Endothelial cell of umbilical vein (primary cell): ENCODE measurements at regions not wholly inside any gene's neighbourhood (a gene's known extent, or its start where the extent isn't known, plus 50 kb on each side); places are given as distances from the start of the nearest gene placed in this dataset.
A peak's percentile ranks its signal among the peaks of the same experiment; 100 is the strongest.

Experiments
- BruUV-seq: library from RNA; stranded (reverse); fragments of 400-500 nt; replicated peaks from 2 replicates; lab custom pipeline; 2021; lab: Mats Ljungman, UMichigan
- CTCF ChIA-PET: fragments of 300-600, 350-600 bp; sonication (Branson Sonifier 250); formaldehyde crosslinking; loops from one replicate; lab custom pipeline; 2021; ENCODE audit warnings: antibody characterized with exemption, inconsistent platforms; lab: Charles Lee
- POLR2A ChIA-PET: fragments of 300-600, 350-600 bp; sonication (Branson Sonifier 250); formaldehyde crosslinking; loops from one replicate; lab custom pipeline; 2021; ENCODE audit warnings: antibody characterized with exemption, inconsistent platforms; lab: Charles Lee
- DNase-seq: peaks from one replicate; pipeline ENCODE4 v3.0.0-alpha.2; 2011; ENCODE audit warnings: low read depth, low spot score
- FAIRE-seq: peaks from 2 replicates; lab custom pipeline; 2011; peaks lifted over from hg19 to GRCh38; lab: Jason Lieb, UNC
- H2AFZ ChIP-seq: 2 replicates; pipeline ENCODE4 v1.6.0; 2012; ENCODE audit warnings: low read depth, low read length, control low read depth, inconsistent platforms
- H3K27ac ChIP-seq: 2 replicates; pipeline ENCODE4 v1.5.1; 2011; ENCODE audit warnings: low read depth, mild to moderate bottlenecking, control low read depth, low read length, moderate library complexity; ENCODE audit not compliant: insufficient read depth
- H3K27me3 ChIP-seq, 2 experiments: 2 replicates each; pipeline versions ENCODE4 v1.6.0 to v1.6.1; 2011; ENCODE audit warnings: low read length in 2 of 2, mixed read lengths in 1 of 2; ENCODE audit not compliant: control insufficient read depth in 2 of 2, insufficient read depth in 2 of 2
- H3K36me3 ChIP-seq, 2 experiments: 2 replicates in 1 of 2; 3 replicates in 1 of 2; pipeline ENCODE4 v1.5.1; 2011; ENCODE audit warnings: low read length in 2 of 2, mild to moderate bottlenecking in 1 of 2, moderate library complexity in 1 of 2; ENCODE audit not compliant: control insufficient read depth in 2 of 2, insufficient read depth in 2 of 2; ENCODE audit errors: extremely low read depth in 1 of 2
- H3K4me1 ChIP-seq: 3 replicates; pipeline ENCODE4 v1.5.1; 2011; ENCODE audit warnings: mild to moderate bottlenecking, low read length; ENCODE audit not compliant: control insufficient read depth, insufficient read depth; ENCODE audit errors: extremely low read depth
- H3K4me2 ChIP-seq: 2 replicates; pipeline ENCODE4 v1.6.1; 2011; ENCODE audit warnings: low read length, control low read depth, mixed read lengths; ENCODE audit not compliant: insufficient read depth
- H3K4me3 ChIP-seq, 3 experiments: fragments of 200-600 bp in 1 of 3; sonication (generic), shearing (Covaris generic) in 1 of 3; replicated peaks in 1 of 3; 2 replicates each; pipeline ENCODE4 v1.5.1; 2011 to 2016; ENCODE audit warnings: control low read depth in 3 of 3, low read length in 3 of 3, mild to moderate bottlenecking in 2 of 3, inconsistent platforms in 1 of 3, low read depth in 1 of 3, moderate library complexity in 1 of 3; ENCODE audit not compliant: insufficient read depth in 1 of 3
- H3K79me2 ChIP-seq: 2 replicates; pipeline ENCODE4 v1.6.0; 2012; ENCODE audit warnings: low read length, inconsistent platforms; ENCODE audit not compliant: control insufficient read depth, insufficient read depth
- H3K9ac ChIP-seq: replicated peaks from 2 replicates; pipeline ENCODE3; 2011; ENCODE audit warnings: low read length, control low read depth; ENCODE audit not compliant: insufficient read depth; ENCODE audit errors: extremely low read depth
- H3K9me1 ChIP-seq: replicated peaks from 3 replicates; pipeline ENCODE4 v1.6.0; 2011; ENCODE audit warnings: mild to moderate bottlenecking, low read length; ENCODE audit not compliant: control insufficient read depth, insufficient read depth; ENCODE audit errors: extremely low read depth
- H3K9me3 ChIP-seq: replicated peaks from 2 replicates; pipeline ENCODE4 v1.5.1; 2012; ENCODE audit warnings: low read length, inconsistent platforms; ENCODE audit not compliant: control insufficient read depth, insufficient read depth
- H4K20me1 ChIP-seq: replicated peaks from 2 replicates; pipeline ENCODE3; 2011; ENCODE audit warnings: mild to moderate bottlenecking, low read length; ENCODE audit not compliant: control insufficient read depth, insufficient read depth; ENCODE audit errors: extremely low read depth
- EZH2 ChIP-seq: IDR thresholded peaks from 2 replicates; pipeline ENCODE4 v1.6.1; 2012; ENCODE audit warnings: borderline replicate concordance, low read depth, mild to moderate bottlenecking, moderate library complexity, low read length, inconsistent platforms; ENCODE audit not compliant: severe bottlenecking
- FOS ChIP-seq: IDR thresholded peaks from 2 replicates; pipeline ENCODE4 v1.6.1; 2011; ENCODE audit warnings: mild to moderate bottlenecking, low read length, moderate library complexity, borderline replicate concordance; ENCODE audit not compliant: insufficient read depth
- GATA2 ChIP-seq: IDR thresholded peaks from 2 replicates; pipeline ENCODE4 v1.7.0; 2011; ENCODE audit warnings: low read depth, mild to moderate bottlenecking, moderate library complexity, mixed read lengths, low read length; ENCODE audit not compliant: insufficient read length, insufficient read depth
- JUN ChIP-seq: IDR thresholded peaks from 2 replicates; pipeline ENCODE4 v1.6.1; 2011; ENCODE audit warnings: borderline replicate concordance, low read depth; ENCODE audit not compliant: insufficient read length, insufficient read depth
- MYC ChIP-seq: IDR thresholded peaks from one replicate; pipeline ENCODE4 v1.6.1; 2011; ENCODE audit warnings: mild to moderate bottlenecking, low read depth, low read length
- POLR2A ChIP-seq: IDR thresholded peaks from 2 replicates; pipeline ENCODE4 v1.6.1; 2012; ENCODE audit warnings: low read depth, mild to moderate bottlenecking, control low read depth, low read length
- POLR2AphosphoS5 ChIP-seq: IDR thresholded peaks from 2 replicates; pipeline ENCODE4 v1.6.1; 2012; ENCODE audit warnings: low read depth, mild to moderate bottlenecking, control low read depth, low read length, moderate library complexity; ENCODE audit not compliant: insufficient read depth
- dilution Hi-C: fragments of 300-500 bp; cut with MboI; formaldehyde crosslinking; loops from one replicate; pipeline ENCODE4 v1.15.0; 2019; ENCODE audit warnings: low sequenced_read_pairs; ENCODE audit not compliant: extremely low pct_ligation_motif_present
- intact Hi-C: fragments of 100-400 bp; cut with micrococcal nuclease; formaldehyde crosslinking; loops from one replicate; pipeline ENCODE4 v1.10.0; 2022
- TF ChIP-seq, protein P1 (sequence below), 2 donors: IDR thresholded peaks; 1 replicate in 1 of 2; 2 replicates in 1 of 2; pipeline ENCODE4 v1.5.1; 2011; ENCODE audit warnings: low read length in 2 of 2, mild to moderate bottlenecking in 2 of 2, moderate library complexity in 2 of 2, control low read depth in 1 of 2, inconsistent platforms in 1 of 2, low read depth in 1 of 2; ENCODE audit not compliant: insufficient read depth in 1 of 2; ENCODE audit errors: extremely low read depth in 1 of 2
- TF ChIP-seq, protein P2 (sequence below): IDR thresholded peaks from 2 replicates; pipeline ENCODE4 v1.6.1; 2011; ENCODE audit not compliant: insufficient read depth, insufficient read length

- Histone ChIP-seq H4K20me1 (no peaks in the 10 kb centered on the region), H3K27me3 (no peaks in the 10 kb centered on the region), H3K9ac (no peak overlapping the region), H3K79me2 (no peaks in the 10 kb centered on the region), H2AFZ (no peak overlapping the region), H3K27ac (no peak overlapping the region), H3K9me3 (no peaks in the 10 kb centered on the region), H3K4me1 (no peaks in the 10 kb centered on the region), H3K4me3 (no peak overlapping the region), H3K4me2 (no peak overlapping the region), H3K9me1 (no peaks in the 10 kb centered on the region), H3K36me3 (no peaks in the 10 kb centered on the region)
- CTCF ChIA-PET, result interaction anchor here (1.6 kb wide), 1 partner anchor 42 kb away, joined by 4 read pairs; no protein-coding TSS in a partner anchor
- dilution Hi-C loops (no loop called here), intact Hi-C loops (no loop called here)
- TF ChIP-seq JUN, result no peak
- TF ChIP-seq, protein P1, sequence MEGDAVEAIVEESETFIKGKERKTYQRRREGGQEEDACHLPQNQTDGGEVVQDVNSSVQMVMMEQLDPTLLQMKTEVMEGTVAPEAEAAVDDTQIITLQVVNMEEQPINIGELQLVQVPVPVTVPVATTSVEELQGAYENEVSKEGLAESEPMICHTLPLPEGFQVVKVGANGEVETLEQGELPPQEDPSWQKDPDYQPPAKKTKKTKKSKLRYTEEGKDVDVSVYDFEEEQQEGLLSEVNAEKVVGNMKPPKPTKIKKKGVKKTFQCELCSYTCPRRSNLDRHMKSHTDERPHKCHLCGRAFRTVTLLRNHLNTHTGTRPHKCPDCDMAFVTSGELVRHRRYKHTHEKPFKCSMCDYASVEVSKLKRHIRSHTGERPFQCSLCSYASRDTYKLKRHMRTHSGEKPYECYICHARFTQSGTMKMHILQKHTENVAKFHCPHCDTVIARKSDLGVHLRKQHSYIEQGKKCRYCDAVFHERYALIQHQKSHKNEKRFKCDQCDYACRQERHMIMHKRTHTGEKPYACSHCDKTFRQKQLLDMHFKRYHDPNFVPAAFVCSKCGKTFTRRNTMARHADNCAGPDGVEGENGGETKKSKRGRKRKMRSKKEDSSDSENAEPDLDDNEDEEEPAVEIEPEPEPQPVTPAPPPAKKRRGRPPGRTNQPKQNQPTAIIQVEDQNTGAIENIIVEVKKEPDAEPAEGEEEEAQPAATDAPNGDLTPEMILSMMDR (IDR thresholded peaks at IDR 0.05; ENCODE audit: extremely low read depth in 1 of 2, insufficient read depth in 1 of 2, low read depth in 1 of 2, low read length in 2 of 2), result no peak
- no peak for TF ChIP-seq POLR2AphosphoS5
- TF ChIP-seq, protein P2, sequence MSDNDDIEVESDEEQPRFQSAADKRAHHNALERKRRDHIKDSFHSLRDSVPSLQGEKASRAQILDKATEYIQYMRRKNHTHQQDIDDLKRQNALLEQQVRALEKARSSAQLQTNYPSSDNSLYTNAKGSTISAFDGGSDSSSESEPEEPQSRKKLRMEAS, result no peak
- TF ChIP-seq FOS, result no peak
- no peak for TF ChIP-seq MYC
- no peak for TF ChIP-seq POLR2A
- no peak for TF ChIP-seq GATA2
- TF ChIP-seq EZH2, result no peak
- no TSS peak for BruUV-seq
- DNase-seq, result no peak
- FAIRE-seq, result peak; percentile 42
- POLR2A ChIA-PET, result no interaction called here
Measured at GRCh38 chr15:47331829-47332393, 385.4 kb upstream of the SEMA6D start.
